Fibroblast of upper back skin (primary cell): ENCODE measurements at regions not wholly inside any gene's neighbourhood (a gene's known extent, or its start where the extent isn't known, plus 50 kb on each side); places are given as distances from the start of the nearest gene placed in this dataset.

Experiments used
- DNase-seq: peaks from one replicate; pipeline ENCODE4 v3.0.0-alpha.2; 2013

- no peak for DNase-seq
These were observed 234.8 kb downstream of the FOXD2 start for GRCh38 chr1:47672622-47673021.

- no peak for DNase-seq
These were observed 236.3 kb downstream of the FOXD2 start for GRCh38 chr1:47674189-47674588.

DNA sequence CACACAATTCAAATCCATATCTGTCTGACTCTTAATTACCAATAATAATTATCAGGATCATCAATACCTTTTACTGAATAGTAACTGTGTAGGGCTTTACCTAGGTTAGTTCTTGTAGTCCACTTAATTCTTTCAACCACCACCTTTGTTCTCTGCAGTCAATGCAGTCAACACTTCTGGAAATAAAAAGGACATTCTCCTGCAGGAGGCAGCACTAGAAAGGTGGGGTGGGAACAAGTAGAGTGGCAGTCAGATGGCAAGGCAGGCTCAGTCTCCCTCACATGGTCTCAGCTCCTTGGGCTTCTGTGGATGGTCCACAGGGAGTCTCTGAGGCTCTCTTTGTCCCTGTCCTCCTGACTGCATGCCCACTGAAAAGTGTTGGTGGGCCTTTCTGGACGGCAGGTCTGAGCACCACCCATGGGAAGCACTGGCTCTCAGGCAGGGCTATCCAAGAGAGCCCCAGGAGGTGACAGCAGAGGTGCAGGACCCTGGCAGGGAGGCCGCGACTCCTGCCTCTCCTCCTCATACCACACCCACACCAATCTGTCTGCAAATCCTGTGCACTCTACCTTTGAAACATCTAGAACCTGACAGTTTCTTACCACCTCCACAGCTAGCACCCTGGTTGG lies 237.3 kb downstream of the FOXD2 start:
- no peak for DNase-seq

DNA sequence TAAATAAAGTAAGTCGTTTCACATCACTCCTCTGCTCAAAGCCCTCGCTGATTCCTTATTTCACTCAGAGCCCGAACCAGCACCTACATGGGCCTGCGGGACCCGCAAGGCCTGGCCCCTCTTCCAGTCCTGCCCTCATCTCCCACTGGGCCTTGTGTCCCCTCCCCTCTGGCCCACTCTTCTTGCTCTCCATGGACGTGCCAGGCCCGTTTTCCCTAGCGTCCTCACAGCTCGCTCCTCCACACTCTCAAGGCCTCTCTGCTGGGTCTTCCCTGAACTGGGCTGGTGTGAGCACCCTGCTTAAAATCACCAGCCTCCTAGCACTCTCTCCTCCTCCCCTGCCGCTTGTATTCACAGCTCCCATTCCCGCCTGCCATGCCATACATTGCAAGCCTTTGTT lies 237.9 kb downstream of the FOXD2 start:
- no peak for DNase-seq

- no peak for DNase-seq
These were observed 238.6 kb downstream of the FOXD2 start for GRCh38 chr1:47676311-47677054.

- DNase-seq: no peak
These were observed 239.5 kb downstream of the FOXD2 start for GRCh38 chr1:47677241-47677940.

DNA sequence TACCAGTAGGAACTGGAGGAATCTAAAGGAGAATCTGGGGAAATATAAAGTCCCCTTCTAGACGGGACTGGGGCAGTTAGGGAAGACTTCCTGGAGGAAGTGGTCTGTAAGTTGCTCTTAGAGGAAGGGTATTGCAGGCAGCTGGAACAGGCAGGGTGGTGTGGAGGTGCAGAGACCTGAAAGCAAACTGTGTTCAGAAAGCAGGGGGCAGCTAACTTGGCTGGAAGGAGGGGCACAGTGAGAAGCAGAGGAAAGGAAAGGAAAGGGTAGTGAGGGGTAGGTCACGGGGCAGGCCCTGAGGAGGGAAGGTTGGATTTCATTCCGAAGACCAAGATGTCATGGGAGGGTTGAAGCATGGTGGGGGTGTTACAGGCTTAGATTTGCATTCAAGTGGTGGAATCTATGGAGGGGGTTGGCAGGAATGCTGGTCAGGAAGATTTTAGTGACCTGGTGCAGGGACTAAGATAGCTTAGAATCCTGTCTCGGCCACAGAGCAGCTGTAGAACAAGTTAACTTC lies 240.7 kb downstream of the FOXD2 start:
- DNase-seq: no peak

- peak; percentile 14 for DNase-seq
These were observed 241.5 kb downstream of the FOXD2 start for GRCh38 chr1:47679301-47679791.

GRCh38 chr1:47679826-47680225 lies 242.0 kb downstream of the FOXD2 start:
- no peak for DNase-seq

- no peak for DNase-seq
These were observed 243.1 kb downstream of the FOXD2 start for GRCh38 chr1:47680815-47681475.

- DNase-seq: no peak
These were observed 243.9 kb downstream of the FOXD2 start for GRCh38 chr1:47681735-47682134.

DNA sequence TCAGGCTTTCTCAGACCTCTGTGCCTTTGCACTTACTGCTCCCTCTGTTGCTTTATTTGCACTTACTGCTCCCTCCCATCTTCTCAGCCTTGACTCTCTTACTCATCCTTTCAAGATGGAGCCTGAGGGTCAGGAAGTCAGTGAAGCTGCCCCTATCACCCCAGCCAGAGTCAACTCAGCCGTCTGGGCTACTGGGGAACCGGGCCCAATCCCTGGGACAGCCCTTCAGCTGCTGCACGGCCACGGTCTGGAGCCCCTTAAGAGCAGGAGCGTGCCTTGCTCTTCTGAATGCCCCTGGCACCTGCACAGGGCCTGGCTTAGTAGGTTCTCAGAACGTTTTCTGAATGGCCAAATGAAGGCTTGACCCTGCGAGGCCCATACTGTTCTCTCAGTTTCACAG lies 244.4 kb downstream of the FOXD2 start:
- no peak for DNase-seq

- no peak for DNase-seq
These were observed 245.0 kb downstream of the FOXD2 start for GRCh38 chr1:47682786-47683350.

- DNase-seq: no peak
These were observed 245.6 kb downstream of the FOXD2 start for GRCh38 chr1:47683401-47683800.

DNA sequence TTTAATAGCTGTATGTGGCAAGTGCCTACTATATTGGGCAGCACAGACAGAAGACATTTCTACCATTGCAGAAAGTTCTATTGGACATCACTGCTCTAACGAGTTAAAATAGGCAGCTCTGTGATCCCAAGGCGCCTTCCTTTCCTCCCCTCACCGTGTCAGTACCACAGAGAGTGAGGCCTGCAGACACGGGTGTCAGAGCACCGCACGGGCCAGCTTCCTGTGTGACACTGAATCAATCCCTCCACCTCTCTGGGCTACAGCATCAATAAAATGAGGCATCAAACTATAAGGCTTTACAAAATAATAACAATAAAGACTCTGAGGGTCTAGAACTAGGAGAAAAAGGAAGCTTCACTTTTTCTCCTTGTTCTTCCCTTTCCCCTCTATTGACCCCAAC lies 246.7 kb downstream of the FOXD2 start:
- no peak for DNase-seq

DNA sequence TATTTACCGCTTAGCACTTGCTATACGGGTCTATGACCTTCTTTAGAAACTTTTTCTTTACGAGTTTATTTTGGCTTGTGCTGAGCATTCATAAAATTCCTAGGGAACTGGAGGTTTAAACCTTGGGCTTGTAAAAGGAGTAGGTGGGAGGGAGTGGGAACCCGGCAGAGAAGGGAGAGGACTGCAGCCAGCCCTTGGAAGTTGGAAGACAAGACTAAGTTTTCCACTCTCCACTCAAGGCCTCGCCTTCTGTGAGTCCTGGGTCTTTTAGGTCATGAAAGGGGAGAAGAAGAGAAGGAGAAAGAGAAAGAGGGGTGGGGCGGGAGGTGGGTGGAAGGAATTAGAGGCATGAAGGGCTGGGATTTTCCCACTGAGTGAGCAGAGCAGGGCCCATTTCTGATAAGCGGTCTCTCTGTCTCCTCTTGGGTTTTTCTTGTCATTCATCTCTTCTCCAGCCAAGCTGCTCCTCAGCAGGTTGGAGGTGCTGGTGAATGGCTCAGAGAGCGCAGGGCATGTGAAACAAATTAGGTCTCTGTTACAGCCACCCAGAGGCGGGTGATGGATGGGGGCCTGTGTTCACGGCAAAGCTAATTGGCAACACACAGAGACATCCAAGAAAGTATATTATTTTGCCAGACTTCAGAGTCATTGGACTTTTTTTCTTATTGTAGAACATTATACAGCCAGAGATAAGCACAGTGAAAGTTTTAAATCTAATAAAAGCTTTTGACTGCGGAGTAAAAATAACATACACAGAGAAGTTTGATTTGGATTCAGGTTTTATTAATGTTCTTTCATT lies 247.3 kb downstream of the FOXD2 start:
- peak; percentile 11 for DNase-seq

DNA sequence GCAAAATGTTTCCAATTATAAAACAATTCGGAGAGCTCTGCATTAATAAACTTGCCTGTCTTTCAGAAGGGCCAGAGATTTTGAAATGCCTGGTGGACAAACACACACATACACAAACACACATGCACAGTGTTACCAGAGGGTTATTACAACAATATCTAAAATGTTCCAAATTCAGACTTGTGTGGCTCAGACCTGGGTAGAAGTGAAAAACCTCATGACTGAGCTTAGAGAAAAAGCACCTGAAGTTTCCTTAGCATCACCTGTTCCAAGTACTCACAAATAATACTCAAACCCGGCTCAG lies 247.9 kb downstream of the FOXD2 start:
- DNase-seq: no peak

DNA sequence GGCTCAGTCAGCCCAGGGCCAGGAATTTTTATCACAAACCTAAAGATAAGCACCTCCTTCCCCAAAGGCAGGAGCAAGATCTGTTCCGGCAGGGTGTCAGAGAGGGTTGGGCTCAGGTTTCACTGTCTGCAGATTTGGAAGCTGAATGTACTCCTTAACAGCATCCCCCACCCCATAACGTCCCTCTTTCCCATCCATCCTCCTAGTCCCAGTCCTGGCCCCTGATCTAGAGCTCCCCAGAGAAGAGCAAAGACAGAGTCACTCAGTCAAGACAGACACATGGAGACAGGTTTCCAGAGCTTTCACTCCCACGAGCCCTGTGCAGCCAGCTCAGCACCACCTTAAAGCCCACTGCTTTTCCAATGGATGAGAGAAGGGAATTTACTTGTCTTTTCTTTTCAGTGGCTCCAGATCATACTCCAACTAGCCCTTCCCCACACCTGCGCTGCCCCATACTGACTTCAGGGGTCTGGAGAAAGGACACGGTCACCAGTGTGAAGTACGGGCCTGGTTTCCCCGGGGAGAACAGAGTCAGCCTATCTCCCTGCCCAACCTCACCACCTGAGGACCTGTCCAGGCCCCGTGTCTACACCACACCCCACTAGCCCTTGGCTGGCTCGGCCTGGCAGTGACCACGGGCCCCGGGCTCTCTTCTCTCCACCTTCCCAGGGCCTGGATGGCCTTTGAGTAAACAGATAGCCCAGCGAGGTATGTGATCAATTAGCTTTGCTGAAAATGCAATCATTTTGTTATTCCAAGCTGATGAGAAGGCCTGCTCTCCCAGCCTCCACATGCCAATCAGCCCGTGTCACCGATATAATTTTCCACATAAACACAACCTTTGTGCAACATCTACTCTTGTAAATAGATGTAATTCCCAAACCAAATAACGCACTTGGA lies 249.1 kb downstream of the FOXD2 start:
- no peak for DNase-seq

DNA sequence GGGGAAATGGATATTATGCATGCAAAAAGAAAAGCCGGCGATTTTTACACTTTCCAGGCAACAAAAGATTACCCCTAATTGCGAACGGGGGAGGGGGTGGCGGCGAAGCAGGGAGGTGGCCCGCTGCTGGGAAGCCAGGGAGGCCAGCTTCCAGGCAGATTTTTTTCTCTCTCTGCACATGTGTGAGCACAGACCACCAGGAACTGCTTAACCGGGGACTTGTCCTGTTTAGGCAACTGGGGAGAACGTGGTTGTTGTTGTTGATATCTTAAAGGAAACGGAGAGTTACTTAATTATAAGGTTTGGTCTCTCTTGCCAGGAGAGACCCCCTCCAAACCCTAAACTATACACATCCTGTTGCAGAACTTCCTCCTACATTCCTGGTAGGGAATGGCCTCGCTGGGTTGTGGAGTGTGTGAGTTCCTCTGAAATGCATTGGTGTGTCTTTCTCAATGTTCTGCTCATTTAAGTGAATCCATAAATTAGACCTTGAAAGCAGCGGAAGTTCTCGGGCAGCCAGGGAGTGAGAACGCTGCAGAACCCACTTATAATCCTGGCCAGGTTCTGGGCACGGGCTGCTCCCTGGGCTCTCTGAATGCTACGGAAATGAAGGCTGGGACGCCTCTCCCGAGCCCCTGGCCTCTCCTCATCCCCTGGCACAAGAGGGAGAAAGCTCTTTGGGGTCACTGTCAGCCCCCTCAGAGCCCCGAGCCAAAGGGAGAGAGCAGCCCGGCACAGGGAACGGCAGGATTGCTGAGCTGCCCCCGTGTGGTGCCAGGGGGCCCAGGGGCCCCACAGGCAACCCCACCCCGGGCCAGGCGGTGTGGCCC lies 250.0 kb downstream of the FOXD2 start:
- no peak for DNase-seq
